ENCODE measurements at regions not wholly inside any gene's neighbourhood (a gene's known extent, or its start where the extent isn't known, plus 50 kb on each side); places are given as distances from the start of the nearest gene placed in this dataset.

DNA sequence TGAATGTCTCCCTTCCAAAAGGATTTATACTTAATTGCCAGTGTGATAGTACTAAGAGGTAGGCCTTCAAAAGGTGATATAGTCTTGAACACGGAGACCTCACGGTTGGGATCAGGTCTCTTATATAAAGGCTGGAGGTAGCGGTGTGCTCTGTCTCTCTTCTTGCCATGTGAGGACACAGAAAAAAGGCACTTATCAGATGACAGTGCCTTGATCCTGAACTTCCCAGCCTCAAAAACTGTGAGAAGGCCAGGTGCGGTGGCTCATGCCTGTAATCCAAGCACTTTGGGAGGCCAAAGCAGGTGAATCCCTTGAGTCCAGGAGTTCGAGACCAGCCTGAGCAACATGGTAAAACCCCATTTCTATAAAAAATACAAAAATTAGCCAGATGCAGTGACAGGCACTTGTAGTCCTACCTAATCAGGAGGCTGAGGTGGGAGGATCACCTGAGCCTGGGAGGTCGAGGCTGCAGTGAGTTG lies 108.9 kb upstream of the TOP3B start:
- Histone ChIP-seq H4K20me1 (replicated peaks in 1 of 2; ENCODE audit: control insufficient read depth in 1 of 2, insufficient read depth in 2 of 2, low read length in 2 of 2) (peaks cover 0 to 5% of the 10 kb centered on the region in 2 experiments), H2AFZ (ENCODE audit: low read length) (no peak overlapping the region), H3K36me3 (ENCODE audit: control insufficient read depth in 2 of 4, insufficient read depth in 4 of 4, low read length in 3 of 4) (no peaks in the 10 kb centered on the region), H3K14ac (ENCODE audit: insufficient read length) (no peak overlapping the region), H3K9ac (replicated peaks in 1 of 4; ENCODE audit: extremely low read depth in 1 of 4, low read depth in 3 of 4, low read length in 3 of 4) (no peak overlapping the region), H3K27me3 (replicated peaks in 1 of 4; ENCODE audit: control insufficient read depth in 3 of 4, extremely low read depth in 1 of 4, insufficient read depth in 3 of 4, low read length in 3 of 4) (peaks cover 74 to 100% (median 98%) of the 10 kb centered on the region in 4 experiments), H3K27ac (ENCODE audit: low read depth, low read length) (no peak overlapping the region), H4K91ac (replicated peaks; ENCODE audit: insufficient read length, low read length) (no peak overlapping the region), H4K8ac (ENCODE audit: extremely low read depth, insufficient read depth, low read length) (no peak overlapping the region), H3K4me2 (ENCODE audit: insufficient read depth in 1 of 2, low read depth in 2 of 2, low read length in 2 of 2) (no peak overlapping the region), H2BK120ac (replicated peaks; ENCODE audit: low read depth, low read length) (no peak overlapping the region), H3K79me1 (ENCODE audit: low read depth, low read length) (no peaks in the 10 kb centered on the region), H3K4me1 (replicated peaks in 1 of 4; ENCODE audit: control insufficient read depth in 3 of 4, insufficient read depth in 4 of 4, low read length in 3 of 4) (no peaks in the 10 kb centered on the region), H2AK5ac (ENCODE audit: low read depth, low read length) (no peak overlapping the region), H3K79me2 (ENCODE audit: control insufficient read depth in 1 of 2, insufficient read depth in 2 of 2, low read length in 2 of 2) (no peaks in the 10 kb centered on the region), H3K4me3 (ENCODE audit: extremely low read depth in 1 of 4, insufficient read depth in 2 of 4, low read depth in 3 of 4, low read length in 4 of 4) (no peak overlapping the region), H2BK12ac (ENCODE audit: low read depth, low read length) (no peak overlapping the region), H4K5ac (ENCODE audit: insufficient read length, low read depth, low read length) (no peak overlapping the region), H3K56ac (replicated peaks; ENCODE audit: insufficient read length, low read depth, low read length) (no peak overlapping the region), H2BK5ac (ENCODE audit: low read depth, low read length) (no peak overlapping the region), H3K4ac (replicated peaks; ENCODE audit: insufficient read length, low read depth, low read length) (no peak overlapping the region), H3K23ac (ENCODE audit: insufficient read length) (no peak overlapping the region), H3K23me2 (ENCODE audit: low read depth, low read length) (no peaks in the 10 kb centered on the region), H2BK15ac (ENCODE audit: low read length) (no peak overlapping the region), H3K18ac (ENCODE audit: extremely low read depth, low read length) (no peak overlapping the region), H3K9me3 (ENCODE audit: insufficient read depth in 2 of 2, low read depth in 1 of 2, low read length in 1 of 2) (no peaks in the 10 kb centered on the region), H2BK20ac (ENCODE audit: low read length) (no peak overlapping the region)
- POLR2A ChIA-PET (ENCODE audit: partially characterized antibody): no interaction called here
- WGBS, 2 experiments (ENCODE audit: extremely low coverage in 1 of 2, insufficient coverage in 1 of 2, insufficient read length in 1 of 2, insufficient replicate concordance in 2 of 2, low coverage in 1 of 2, low lambda C conversion rate in 2 of 2, missing lambda C conversion rate in 1 of 2): 81% methylated on average over 6 of the region's 6 CpGs; no CpG with 5 or more reads in 1 of the 2 experiments
- TF ChIP-seq CHD1 (IDR thresholded peaks at IDR 0.05; ENCODE audit: low read depth, low read length) (no peak), POLR2A (IDR thresholded peaks at IDR 0.05; ENCODE audit: control extremely low read depth in 1 of 2, low read depth in 2 of 2, low read length in 2 of 2) (no peak), TEAD4 (IDR thresholded peaks at IDR 0.05; ENCODE audit: low read depth, low read length) (no peak), RAD21 (IDR thresholded peaks at IDR 0.05 in 1 of 2, conservative IDR thresholded peaks at IDR 0.05 in 1 of 2; ENCODE audit: low read depth in 2 of 2, low read length in 2 of 2) (no peak), RXRA (IDR thresholded peaks at IDR 0.05; ENCODE audit: insufficient read depth, low read depth, low read length) (no peak), GTF2F1 (IDR thresholded peaks at IDR 0.05; ENCODE audit: borderline replicate concordance, low read depth, low read length) (no peak), TAF7 (optimal IDR thresholded peaks at IDR 0.05; ENCODE audit: borderline replicate concordance, low read depth, low read length) (no peak), RBBP5 (IDR thresholded peaks at IDR 0.05; ENCODE audit: borderline replicate concordance, low read depth, low read length) (no peak), FOSL1 (IDR thresholded peaks at IDR 0.05; ENCODE audit: insufficient read depth, low read depth, low read length) (no peak), BACH1 (IDR thresholded peaks at IDR 0.05; ENCODE audit: low read length) (no peak), SP4 (IDR thresholded peaks at IDR 0.05; ENCODE audit: low read length) (no peak)
- no peak for FAIRE-seq
- CTCF ChIA-PET (ENCODE audit: partially characterized antibody): no interaction called here
- no peak for DNase-seq (ENCODE audit: low read depth in 1 of 2, low spot score in 2 of 2)
